ENCODE measurements at regions not wholly inside any gene's neighbourhood (a gene's known extent, or its start where the extent isn't known, plus 50 kb on each side); places are given as distances from the start of the nearest gene placed in this dataset.

DNA sequence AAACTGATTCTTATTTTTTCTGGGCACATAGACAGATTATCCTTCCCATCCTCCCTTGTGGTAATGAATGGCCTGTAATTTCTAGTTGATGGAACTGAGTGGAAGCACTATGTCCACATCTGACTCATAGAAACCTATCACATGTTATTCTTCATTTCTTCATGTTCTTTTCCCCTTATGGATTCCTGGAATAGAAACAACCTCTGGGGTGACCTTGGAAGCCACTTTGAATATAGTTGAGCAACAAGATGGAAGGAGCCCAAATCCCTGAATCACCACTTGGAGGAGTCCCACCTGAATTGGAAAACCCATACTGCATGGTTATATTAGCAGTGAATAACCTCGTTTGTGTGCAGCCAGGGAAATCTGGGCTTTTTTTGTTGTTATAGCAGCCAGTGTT, 137.8 kb downstream of the MID1IP1 start:
- H3K9me3 ChIP-seq (ENCODE audit: low read length) = no peaks in the 10 kb centered on the region
- H3K9ac ChIP-seq (ENCODE audit: low read length) = no peak overlapping the region
- TF ChIP-seq, protein P1, sequence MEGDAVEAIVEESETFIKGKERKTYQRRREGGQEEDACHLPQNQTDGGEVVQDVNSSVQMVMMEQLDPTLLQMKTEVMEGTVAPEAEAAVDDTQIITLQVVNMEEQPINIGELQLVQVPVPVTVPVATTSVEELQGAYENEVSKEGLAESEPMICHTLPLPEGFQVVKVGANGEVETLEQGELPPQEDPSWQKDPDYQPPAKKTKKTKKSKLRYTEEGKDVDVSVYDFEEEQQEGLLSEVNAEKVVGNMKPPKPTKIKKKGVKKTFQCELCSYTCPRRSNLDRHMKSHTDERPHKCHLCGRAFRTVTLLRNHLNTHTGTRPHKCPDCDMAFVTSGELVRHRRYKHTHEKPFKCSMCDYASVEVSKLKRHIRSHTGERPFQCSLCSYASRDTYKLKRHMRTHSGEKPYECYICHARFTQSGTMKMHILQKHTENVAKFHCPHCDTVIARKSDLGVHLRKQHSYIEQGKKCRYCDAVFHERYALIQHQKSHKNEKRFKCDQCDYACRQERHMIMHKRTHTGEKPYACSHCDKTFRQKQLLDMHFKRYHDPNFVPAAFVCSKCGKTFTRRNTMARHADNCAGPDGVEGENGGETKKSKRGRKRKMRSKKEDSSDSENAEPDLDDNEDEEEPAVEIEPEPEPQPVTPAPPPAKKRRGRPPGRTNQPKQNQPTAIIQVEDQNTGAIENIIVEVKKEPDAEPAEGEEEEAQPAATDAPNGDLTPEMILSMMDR (conservative IDR thresholded peaks at IDR 0.05; ENCODE audit: low read depth, low read length) = no peak
- TF ChIP-seq EZH2phosphoT487 (IDR thresholded peaks at IDR 0.05; ENCODE audit: borderline replicate concordance, low read length) (no peak), EZH2 (IDR thresholded peaks at IDR 0.05; ENCODE audit: low read length, unreplicated experiment) (no peak)
- H3K4me3 ChIP-seq (ENCODE audit: low read length) = no peak overlapping the region
- ChIA-PET POLR2A (ENCODE audit: unreplicated experiment) (no interaction called here), CTCF (no interaction called here)
- H3K36me3 ChIP-seq (ENCODE audit: low read depth, low read length) = no peaks in the 10 kb centered on the region
- no peak overlapping the region for H3K27ac ChIP-seq (ENCODE audit: low read length)
- intact Hi-C loops (cut with micrococcal nuclease) = no loop called here
- no peaks in the 10 kb centered on the region for H3K4me1 ChIP-seq (ENCODE audit: insufficient read depth, low read length)
- no peaks in the 10 kb centered on the region for H3K9me2 ChIP-seq (replicated peaks; ENCODE audit: low read length)
- H2AFZ ChIP-seq (ENCODE audit: low read length) = no peak overlapping the region
- H4K20me1 ChIP-seq (ENCODE audit: low read length) = no peaks in the 10 kb centered on the region
- no peak overlapping the region for H3K4me2 ChIP-seq (ENCODE audit: low read length)
- no peaks in the 10 kb centered on the region for H3K27me3 ChIP-seq (ENCODE audit: low read length)
- no peaks in the 10 kb centered on the region for H3F3A ChIP-seq (ENCODE audit: low read length, unreplicated experiment)
- no peak for DNase-seq
- BruUV-seq (replicated peaks) = no TSS peak
- no peak for ATAC-seq
- H3K79me2 ChIP-seq (ENCODE audit: low read length) = no peaks in the 10 kb centered on the region

DNA sequence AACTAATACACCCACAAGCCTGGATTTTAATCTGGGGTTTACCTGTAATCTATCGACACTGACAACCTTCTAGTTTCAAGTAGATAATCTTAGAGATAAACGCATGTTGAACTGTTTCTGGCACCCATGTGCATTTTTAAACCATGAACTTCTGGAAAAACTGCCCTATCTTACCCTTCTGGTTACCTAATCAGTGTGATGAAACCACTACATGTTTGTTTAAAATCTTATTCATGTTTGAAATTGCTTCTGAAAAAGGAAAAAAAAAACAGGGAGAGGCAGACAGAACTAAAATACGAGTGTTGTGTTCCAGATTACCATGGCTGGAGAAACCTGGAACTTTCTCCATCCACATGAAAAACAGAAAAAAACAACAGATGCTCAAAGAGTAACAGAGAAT, 139.3 kb downstream of the MID1IP1 start:
- H3K4me3 ChIP-seq (ENCODE audit: low read length) = no peak overlapping the region
- POLR2A ChIA-PET (ENCODE audit: unreplicated experiment) = no interaction called here
- TF ChIP-seq, protein P1 (conservative IDR thresholded peaks at IDR 0.05; ENCODE audit: low read depth, low read length) = no peak
- TF ChIP-seq EZH2 (IDR thresholded peaks at IDR 0.05; ENCODE audit: low read length, unreplicated experiment) (no peak), EZH2phosphoT487 (IDR thresholded peaks at IDR 0.05; ENCODE audit: borderline replicate concordance, low read length) (no peak)
- no peak overlapping the region for H3K9ac ChIP-seq (ENCODE audit: low read length)
- H4K20me1 ChIP-seq (ENCODE audit: low read length) = no peaks in the 10 kb centered on the region
- intact Hi-C loops (cut with micrococcal nuclease) = no loop called here
- no peak overlapping the region for H3K27ac ChIP-seq (ENCODE audit: low read length)
- H2AFZ ChIP-seq (ENCODE audit: low read length) = no peak overlapping the region
- no peak overlapping the region for H3K4me2 ChIP-seq (ENCODE audit: low read length)
- H3K36me3 ChIP-seq (ENCODE audit: low read depth, low read length) = no peaks in the 10 kb centered on the region
- no peak for ATAC-seq
- no peaks in the 10 kb centered on the region for H3K9me3 ChIP-seq (ENCODE audit: low read length)
- H3K9me2 ChIP-seq (replicated peaks; ENCODE audit: low read length) = no peaks in the 10 kb centered on the region
- no peaks in the 10 kb centered on the region for H3K4me1 ChIP-seq (ENCODE audit: insufficient read depth, low read length)
- no TSS peak for BruUV-seq (replicated peaks)
- CTCF ChIA-PET = no interaction called here
- H3K79me2 ChIP-seq (ENCODE audit: low read length) = no peaks in the 10 kb centered on the region
- no peaks in the 10 kb centered on the region for H3F3A ChIP-seq (ENCODE audit: low read length, unreplicated experiment)
- H3K27me3 ChIP-seq (ENCODE audit: low read length) = no peaks in the 10 kb centered on the region
- no peak for DNase-seq

DNA sequence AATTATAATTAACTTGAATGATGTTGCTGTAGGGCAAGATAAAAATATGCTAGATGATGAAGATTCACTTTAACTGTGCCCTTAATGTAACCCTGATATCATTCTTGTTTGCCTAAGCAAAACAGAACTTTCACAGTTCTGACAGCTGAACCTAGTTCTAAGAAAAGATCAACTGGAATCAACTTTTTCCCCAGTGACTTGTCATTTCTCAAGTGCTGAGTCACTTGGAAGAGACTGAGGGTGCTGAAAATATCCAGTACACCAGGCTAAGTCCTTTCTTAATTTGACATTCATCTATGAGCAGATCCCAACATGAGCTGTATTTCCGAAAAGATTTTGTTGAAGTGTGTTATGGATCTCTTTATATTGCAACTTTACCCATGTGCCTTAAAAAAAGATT, 140.4 kb downstream of the MID1IP1 start:
- CTCF ChIA-PET = no interaction called here
- H3K79me2 ChIP-seq (ENCODE audit: low read length) = no peaks in the 10 kb centered on the region
- POLR2A ChIA-PET (ENCODE audit: unreplicated experiment) = no interaction called here
- H3K27ac ChIP-seq (ENCODE audit: low read length) = no peak overlapping the region
- H3K27me3 ChIP-seq (ENCODE audit: low read length) = no peaks in the 10 kb centered on the region
- no peak for ATAC-seq
- no peak for TF ChIP-seq EZH2phosphoT487 (IDR thresholded peaks at IDR 0.05; ENCODE audit: borderline replicate concordance, low read length)
- TF ChIP-seq, protein P1 (conservative IDR thresholded peaks at IDR 0.05; ENCODE audit: low read depth, low read length) = no peak
- TF ChIP-seq EZH2 (IDR thresholded peaks at IDR 0.05; ENCODE audit: low read length, unreplicated experiment) = no peak
- no peaks in the 10 kb centered on the region for H3K4me1 ChIP-seq (ENCODE audit: insufficient read depth, low read length)
- no peak overlapping the region for H3K4me3 ChIP-seq (ENCODE audit: low read length)
- no peaks in the 10 kb centered on the region for H3K9me2 ChIP-seq (replicated peaks; ENCODE audit: low read length)
- H3K9me3 ChIP-seq (ENCODE audit: low read length) = no peaks in the 10 kb centered on the region
- intact Hi-C loops (cut with micrococcal nuclease) = no loop called here
- no TSS peak for BruUV-seq (replicated peaks)
- no peak for DNase-seq
- H4K20me1 ChIP-seq (ENCODE audit: low read length) = no peaks in the 10 kb centered on the region
- no peak overlapping the region for H2AFZ ChIP-seq (ENCODE audit: low read length)
- H3K9ac ChIP-seq (ENCODE audit: low read length) = no peak overlapping the region
- no peaks in the 10 kb centered on the region for H3K36me3 ChIP-seq (ENCODE audit: low read depth, low read length)
- H3K4me2 ChIP-seq (ENCODE audit: low read length) = no peak overlapping the region
- no peaks in the 10 kb centered on the region for H3F3A ChIP-seq (ENCODE audit: low read length, unreplicated experiment)
